ENCODE measurements at regions not wholly inside any gene's neighbourhood (a gene's known extent, or its start where the extent isn't known, plus 50 kb on each side); places are given as distances from the start of the nearest gene placed in this dataset.

GRCh38 chr1:61013189-61013945, 69.0 kb upstream of the NFIA start:
- H3K27ac ChIP-seq (ENCODE audit: low read length), result no peak overlapping the region
- H3K79me2 ChIP-seq (ENCODE audit: low read length), result no peaks in the 10 kb centered on the region
- no peaks in the 10 kb centered on the region for H3K36me3 ChIP-seq (replicated peaks; ENCODE audit: low read depth, low read length)
- TF ChIP-seq EZH2phosphoT487 (IDR thresholded peaks at IDR 0.05; ENCODE audit: low read depth) (no peak), CTCF (IDR thresholded peaks at IDR 0.05; ENCODE audit: low read depth, low read length) (no peak)
- H3K4me1 ChIP-seq (ENCODE audit: low read length), result no peaks in the 10 kb centered on the region
- no peaks in the 10 kb centered on the region for H3K27me3 ChIP-seq (ENCODE audit: low read depth, low read length)
- no peaks in the 10 kb centered on the region for H3K9me3 ChIP-seq (ENCODE audit: insufficient read depth, low read length)
- H4K20me1 ChIP-seq (ENCODE audit: insufficient read depth, low read length), result no peaks in the 10 kb centered on the region
- H2AFZ ChIP-seq (ENCODE audit: low read depth, low read length), result no peak overlapping the region
- H3K4me3 ChIP-seq (ENCODE audit: low read length), result no peak overlapping the region
- H3K4me2 ChIP-seq (ENCODE audit: low read length), result no peak overlapping the region
- H3K9ac ChIP-seq (ENCODE audit: low read length), result no peak overlapping the region

- H3K4me2 ChIP-seq (ENCODE audit: low read length), result no peak overlapping the region
- no peak overlapping the region for H3K9ac ChIP-seq (ENCODE audit: low read length)
- no peak overlapping the region for H3K27ac ChIP-seq (ENCODE audit: low read length)
- H3K27me3 ChIP-seq (ENCODE audit: low read depth, low read length), result no peaks in the 10 kb centered on the region
- H3K79me2 ChIP-seq (ENCODE audit: low read length), result no peaks in the 10 kb centered on the region
- no peak for TF ChIP-seq EZH2phosphoT487 (IDR thresholded peaks at IDR 0.05; ENCODE audit: low read depth)
- no peak for TF ChIP-seq CTCF (IDR thresholded peaks at IDR 0.05; ENCODE audit: low read depth, low read length)
- no peak overlapping the region for H3K4me3 ChIP-seq (ENCODE audit: low read length)
- H3K4me1 ChIP-seq (ENCODE audit: low read length), result no peaks in the 10 kb centered on the region
- H2AFZ ChIP-seq (ENCODE audit: low read depth, low read length), result no peak overlapping the region
- no peaks in the 10 kb centered on the region for H4K20me1 ChIP-seq (ENCODE audit: insufficient read depth, low read length)
- H3K36me3 ChIP-seq (replicated peaks; ENCODE audit: low read depth, low read length), result no peaks in the 10 kb centered on the region
- H3K9me3 ChIP-seq (ENCODE audit: insufficient read depth, low read length), result no peaks in the 10 kb centered on the region
Observed at GRCh38 chr1:61012341-61012761, 70.0 kb upstream of the NFIA start.

- Histone ChIP-seq H3K27ac (ENCODE audit: low read length) (no peak overlapping the region), H3K27me3 (ENCODE audit: low read depth, low read length) (no peaks in the 10 kb centered on the region), H3K4me2 (ENCODE audit: low read length) (no peak overlapping the region), H3K36me3 (replicated peaks; ENCODE audit: low read depth, low read length) (no peaks in the 10 kb centered on the region), H4K20me1 (ENCODE audit: insufficient read depth, low read length) (no peaks in the 10 kb centered on the region), H3K9ac (ENCODE audit: low read length) (no peak overlapping the region), H3K9me3 (ENCODE audit: insufficient read depth, low read length) (no peaks in the 10 kb centered on the region), H3K4me3 (ENCODE audit: low read length) (no peak overlapping the region), H3K79me2 (ENCODE audit: low read length) (no peaks in the 10 kb centered on the region), H2AFZ (ENCODE audit: low read depth, low read length) (no peak overlapping the region), H3K4me1 (ENCODE audit: low read length) (no peaks in the 10 kb centered on the region)
- no peak for TF ChIP-seq CTCF (IDR thresholded peaks at IDR 0.05; ENCODE audit: low read depth, low read length)
- no peak for TF ChIP-seq EZH2phosphoT487 (IDR thresholded peaks at IDR 0.05; ENCODE audit: low read depth)
Observed at GRCh38 chr1:61011561-61012263, 70.6 kb upstream of the NFIA start.

GRCh38 chr1:61007534-61008364, 74.6 kb upstream of the NFIA start:
- H3K4me3 ChIP-seq (ENCODE audit: low read length), result no peak overlapping the region
- no peaks in the 10 kb centered on the region for H4K20me1 ChIP-seq (ENCODE audit: insufficient read depth, low read length)
- H3K79me2 ChIP-seq (ENCODE audit: low read length), result no peaks in the 10 kb centered on the region
- H3K9ac ChIP-seq (ENCODE audit: low read length), result no peak overlapping the region
- H3K4me2 ChIP-seq (ENCODE audit: low read length), result no peak overlapping the region
- H3K36me3 ChIP-seq (replicated peaks; ENCODE audit: low read depth, low read length), result no peaks in the 10 kb centered on the region
- no peaks in the 10 kb centered on the region for H3K27me3 ChIP-seq (ENCODE audit: low read depth, low read length)
- no peak overlapping the region for H2AFZ ChIP-seq (ENCODE audit: low read depth, low read length)
- no peaks in the 10 kb centered on the region for H3K4me1 ChIP-seq (ENCODE audit: low read length)
- TF ChIP-seq CTCF (IDR thresholded peaks at IDR 0.05; ENCODE audit: low read depth, low read length) (no peak), EZH2phosphoT487 (IDR thresholded peaks at IDR 0.05; ENCODE audit: low read depth) (no peak)
- no peak overlapping the region for H3K27ac ChIP-seq (ENCODE audit: low read length)
- no peaks in the 10 kb centered on the region for H3K9me3 ChIP-seq (ENCODE audit: insufficient read depth, low read length)

All from OCI-LY3 (cell line).